Forelimb muscle (tissue), 1 donor: ENCODE measurements at regions not wholly inside any gene's neighbourhood (a gene's known extent, or its start where the extent isn't known, plus 50 kb on each side); places are given as distances from the start of the nearest gene placed in this dataset.

Source experiments
- DNase-seq: peaks from one replicate; pipeline ENCODE4 v3.0.0-alpha.2; 2013; ENCODE audit warnings: low read depth

- DNase-seq = no peak
These were observed 357.7 kb upstream of the TSHZ3 start for GRCh38 chr19:31706691-31707620.

GRCh38 chr19:31708520-31708919, 359.3 kb upstream of the TSHZ3 start:
- no peak for DNase-seq

GRCh38 chr19:31709476-31709875, 360.2 kb upstream of the TSHZ3 start:
- no peak for DNase-seq

GRCh38 chr19:31715249-31715945, 366.2 kb upstream of the TSHZ3 start:
- no peak for DNase-seq

GRCh38 chr19:31716826-31717225, 367.6 kb upstream of the TSHZ3 start:
- no peak for DNase-seq

GRCh38 chr19:31717269-31717923, 368.2 kb upstream of the TSHZ3 start:
- no peak for DNase-seq

- DNase-seq = no peak
These were observed 368.8 kb upstream of the TSHZ3 start for GRCh38 chr19:31718032-31718431.

GRCh38 chr19:31718898-31719297, 369.7 kb upstream of the TSHZ3 start:
- DNase-seq = no peak

GRCh38 chr19:31723101-31723500, 373.9 kb upstream of the TSHZ3 start:
- DNase-seq = no peak

- DNase-seq = no peak
These were observed 375.8 kb upstream of the TSHZ3 start for GRCh38 chr19:31725051-31725450.

- no peak for DNase-seq
These were observed 378.3 kb upstream of the TSHZ3 start for GRCh38 chr19:31727536-31727935.

GRCh38 chr19:31730270-31730669, 381.0 kb upstream of the TSHZ3 start:
- DNase-seq = no peak

GRCh38 chr19:31733591-31733990, 384.4 kb upstream of the TSHZ3 start:
- DNase-seq = no peak

- no peak for DNase-seq
These were observed 393.0 kb upstream of the TSHZ3 start for GRCh38 chr19:31742249-31742648.

GRCh38 chr19:31745731-31746130, 396.5 kb upstream of the TSHZ3 start:
- no peak for DNase-seq

GRCh38 chr19:31749231-31749630, 400.0 kb upstream of the TSHZ3 start:
- no peak for DNase-seq

- DNase-seq = no peak
These were observed 410.1 kb upstream of the TSHZ3 start for GRCh38 chr19:31759359-31759758.

- DNase-seq = no peak
These were observed 412.2 kb upstream of the TSHZ3 start for GRCh38 chr19:31761281-31761913.

- no peak for DNase-seq
These were observed 421.0 kb upstream of the TSHZ3 start for GRCh38 chr19:31770223-31770622.

GRCh38 chr19:31772915-31773314, 423.7 kb upstream of the TSHZ3 start:
- DNase-seq = no peak

- DNase-seq = no peak
These were observed 432.3 kb upstream of the TSHZ3 start for GRCh38 chr19:31781542-31781941.

GRCh38 chr19:31783592-31783991, 434.4 kb upstream of the TSHZ3 start:
- no peak for DNase-seq
